ENCODE measurements at regions not wholly inside any gene's neighbourhood (a gene's known extent, or its start where the extent isn't known, plus 50 kb on each side); places are given as distances from the start of the nearest gene placed in this dataset.

DNA sequence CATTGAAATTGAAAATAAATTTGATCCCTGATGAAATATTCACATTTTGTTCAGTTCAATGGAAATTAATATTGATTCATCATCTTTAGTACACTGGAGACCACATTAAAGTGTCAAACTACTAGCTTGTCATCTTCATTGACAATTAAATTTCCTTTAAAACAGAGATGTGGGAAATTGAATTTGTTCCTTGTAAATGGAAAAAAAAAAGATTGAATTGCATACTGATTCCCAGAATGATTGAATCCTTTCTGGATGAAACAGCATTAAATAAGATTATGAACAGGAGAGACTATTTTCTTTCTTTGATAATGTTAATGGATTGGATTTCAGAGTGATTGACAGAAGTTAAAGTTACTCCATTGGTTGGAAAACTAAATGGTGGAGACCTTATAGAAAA is 241.3 kb upstream of the CNTNAP2 start:
- Mint-ChIP-seq H3K4me1 (ENCODE audit: unreplicated experiment) (no peaks in the 10 kb centered on the region), H3K27ac (ENCODE audit: unreplicated experiment) (no peak overlapping the region), H3K27me3 (ENCODE audit: unreplicated experiment) (no peaks in the 10 kb centered on the region), H3K36me3 (ENCODE audit: unreplicated experiment) (no peaks in the 10 kb centered on the region), H3K4me3 (ENCODE audit: unreplicated experiment) (no peak overlapping the region), H3K9me3 (ENCODE audit: unreplicated experiment) (peaks cover 16% of the 10 kb centered on the region)
- TF ChIP-seq, protein P1, sequence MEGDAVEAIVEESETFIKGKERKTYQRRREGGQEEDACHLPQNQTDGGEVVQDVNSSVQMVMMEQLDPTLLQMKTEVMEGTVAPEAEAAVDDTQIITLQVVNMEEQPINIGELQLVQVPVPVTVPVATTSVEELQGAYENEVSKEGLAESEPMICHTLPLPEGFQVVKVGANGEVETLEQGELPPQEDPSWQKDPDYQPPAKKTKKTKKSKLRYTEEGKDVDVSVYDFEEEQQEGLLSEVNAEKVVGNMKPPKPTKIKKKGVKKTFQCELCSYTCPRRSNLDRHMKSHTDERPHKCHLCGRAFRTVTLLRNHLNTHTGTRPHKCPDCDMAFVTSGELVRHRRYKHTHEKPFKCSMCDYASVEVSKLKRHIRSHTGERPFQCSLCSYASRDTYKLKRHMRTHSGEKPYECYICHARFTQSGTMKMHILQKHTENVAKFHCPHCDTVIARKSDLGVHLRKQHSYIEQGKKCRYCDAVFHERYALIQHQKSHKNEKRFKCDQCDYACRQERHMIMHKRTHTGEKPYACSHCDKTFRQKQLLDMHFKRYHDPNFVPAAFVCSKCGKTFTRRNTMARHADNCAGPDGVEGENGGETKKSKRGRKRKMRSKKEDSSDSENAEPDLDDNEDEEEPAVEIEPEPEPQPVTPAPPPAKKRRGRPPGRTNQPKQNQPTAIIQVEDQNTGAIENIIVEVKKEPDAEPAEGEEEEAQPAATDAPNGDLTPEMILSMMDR (IDR thresholded peaks at IDR 0.05) = no peak
- no peak for DNase-seq (ENCODE audit: extremely low spot score, unreplicated experiment)

DNA sequence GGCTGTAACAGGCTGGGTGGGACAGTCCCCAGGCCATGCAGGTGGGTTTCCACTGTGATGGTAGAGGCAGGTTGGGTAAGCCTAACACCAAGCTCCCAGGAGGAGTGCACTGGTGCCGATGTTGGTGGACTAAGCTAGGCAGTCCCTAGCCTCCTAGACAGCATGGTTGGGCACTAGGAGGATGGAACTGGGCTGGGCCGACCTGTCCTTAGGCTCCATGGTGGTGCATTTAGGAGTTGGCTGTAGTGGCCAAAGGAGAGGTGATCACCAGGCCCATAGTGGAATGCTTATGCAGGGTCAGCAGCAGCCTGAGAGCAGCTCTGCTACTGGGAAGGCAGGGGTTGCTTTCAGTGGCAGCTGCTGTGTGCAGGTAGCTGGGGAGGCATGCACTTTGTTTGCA is 247.7 kb upstream of the CNTNAP2 start:
- DNase-seq (ENCODE audit: extremely low spot score, unreplicated experiment) = no peak
- peaks cover 31% of the 10 kb centered on the region for H3K9me3 Mint-ChIP-seq (ENCODE audit: unreplicated experiment)
- no peak overlapping the region for H3K27ac Mint-ChIP-seq (ENCODE audit: unreplicated experiment)
- no peaks in the 10 kb centered on the region for H3K27me3 Mint-ChIP-seq (ENCODE audit: unreplicated experiment)
- H3K4me1 Mint-ChIP-seq (ENCODE audit: unreplicated experiment) = no peaks in the 10 kb centered on the region
- TF ChIP-seq, protein P1 (IDR thresholded peaks at IDR 0.05) = no peak
- H3K36me3 Mint-ChIP-seq (ENCODE audit: unreplicated experiment) = no peaks in the 10 kb centered on the region
- no peak overlapping the region for H3K4me3 Mint-ChIP-seq (ENCODE audit: unreplicated experiment)

DNA sequence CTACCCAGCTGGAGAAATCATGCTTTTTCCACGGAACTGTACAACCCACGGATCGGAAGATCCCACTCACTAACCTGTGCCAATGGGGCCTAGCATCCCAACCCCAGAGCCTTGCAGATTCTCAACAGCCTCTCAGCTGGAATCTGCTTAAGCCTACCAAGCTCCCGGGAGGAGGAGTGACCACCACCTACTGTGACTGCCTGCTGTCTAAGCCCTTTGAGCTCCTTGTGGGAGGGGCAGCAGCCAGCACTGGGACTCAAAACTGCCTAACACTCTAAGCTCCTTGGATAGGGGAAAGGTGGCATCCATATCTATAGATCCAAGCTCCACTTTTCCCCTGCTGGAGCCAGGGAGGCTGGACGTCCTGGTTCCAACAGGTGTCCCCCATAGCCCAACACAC is 254.4 kb upstream of the CNTNAP2 start:
- TF ChIP-seq, protein P1 (IDR thresholded peaks at IDR 0.05) = no peak
- DNase-seq (ENCODE audit: extremely low spot score, unreplicated experiment) = no peak
- no peak overlapping the region for H3K4me3 Mint-ChIP-seq (ENCODE audit: unreplicated experiment)
- H3K4me1 Mint-ChIP-seq (ENCODE audit: unreplicated experiment) = no peaks in the 10 kb centered on the region
- no peaks in the 10 kb centered on the region for H3K36me3 Mint-ChIP-seq (ENCODE audit: unreplicated experiment)
- peaks cover 31% of the 10 kb centered on the region for H3K9me3 Mint-ChIP-seq (ENCODE audit: unreplicated experiment)
- H3K27ac Mint-ChIP-seq (ENCODE audit: unreplicated experiment) = no peak overlapping the region
- H3K27me3 Mint-ChIP-seq (ENCODE audit: unreplicated experiment) = no peaks in the 10 kb centered on the region

DNA sequence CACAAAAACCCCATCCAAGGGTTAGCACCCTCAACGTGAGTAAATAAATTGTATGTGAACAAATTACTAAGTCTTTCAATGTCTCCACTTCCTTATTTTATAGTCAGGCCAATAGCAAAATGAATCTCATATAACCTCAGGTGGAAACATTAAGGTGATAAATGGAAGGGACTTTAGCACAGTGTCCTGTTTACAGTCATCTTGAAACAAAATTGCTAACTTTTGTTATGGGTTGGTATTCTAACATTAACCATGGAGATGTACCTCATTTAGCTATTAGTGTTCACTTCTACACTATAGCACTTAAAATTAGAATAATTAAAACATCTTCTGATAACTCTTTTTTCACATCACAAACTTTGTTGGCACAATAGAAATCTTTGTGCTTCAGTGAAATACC is 255.8 kb upstream of the CNTNAP2 start:
- H3K4me3 Mint-ChIP-seq (ENCODE audit: unreplicated experiment) = no peak overlapping the region
- peaks cover 21% of the 10 kb centered on the region for H3K9me3 Mint-ChIP-seq (ENCODE audit: unreplicated experiment)
- TF ChIP-seq, protein P1 (IDR thresholded peaks at IDR 0.05) = no peak
- no peaks in the 10 kb centered on the region for H3K27me3 Mint-ChIP-seq (ENCODE audit: unreplicated experiment)
- no peak for DNase-seq (ENCODE audit: extremely low spot score, unreplicated experiment)
- no peaks in the 10 kb centered on the region for H3K36me3 Mint-ChIP-seq (ENCODE audit: unreplicated experiment)
- no peaks in the 10 kb centered on the region for H3K4me1 Mint-ChIP-seq (ENCODE audit: unreplicated experiment)
- H3K27ac Mint-ChIP-seq (ENCODE audit: unreplicated experiment) = no peak overlapping the region

DNA sequence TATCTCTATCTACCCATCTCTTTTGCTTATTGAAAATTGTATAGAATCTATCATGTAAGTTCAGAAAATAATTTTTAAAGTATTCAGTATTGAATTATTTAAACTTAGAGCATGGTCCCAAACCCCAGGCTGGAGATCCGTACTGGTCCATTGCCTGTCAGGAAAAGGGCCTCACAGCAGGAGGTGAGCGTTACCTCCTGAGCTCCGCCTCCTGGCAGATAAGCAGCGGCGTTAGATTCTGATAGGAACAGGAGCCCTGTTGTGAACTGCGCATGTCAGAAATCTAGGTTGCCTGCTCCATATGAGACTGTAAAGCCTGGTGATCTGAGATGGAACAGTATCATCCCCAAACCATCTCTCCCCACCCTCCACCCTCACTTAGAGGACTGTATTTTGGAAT is 266.0 kb upstream of the CNTNAP2 start:
- TF ChIP-seq, protein P1 (IDR thresholded peaks at IDR 0.05) = no peak
- Mint-ChIP-seq H3K4me1 (ENCODE audit: unreplicated experiment) (no peaks in the 10 kb centered on the region), H3K9me3 (ENCODE audit: unreplicated experiment) (peaks cover 13% of the 10 kb centered on the region), H3K27ac (ENCODE audit: unreplicated experiment) (no peak overlapping the region), H3K4me3 (ENCODE audit: unreplicated experiment) (no peak overlapping the region), H3K36me3 (ENCODE audit: unreplicated experiment) (no peaks in the 10 kb centered on the region), H3K27me3 (ENCODE audit: unreplicated experiment) (no peaks in the 10 kb centered on the region)
- no peak for DNase-seq (ENCODE audit: extremely low spot score, unreplicated experiment)

Measured in osteocyte (in vitro differentiated cells).